Activated T-cell treated with anti-CD3 and anti-CD28 coated beads for 1 hour (primary cell): ENCODE measurements at regions not wholly inside any gene's neighbourhood (a gene's known extent, or its start where the extent isn't known, plus 50 kb on each side); places are given as distances from the start of the nearest gene placed in this dataset.
A peak's percentile ranks its signal among the peaks of the same experiment; 100 is the strongest.
"Not testable (repeated sequence)": the region's sequence is repeated elsewhere in the genome, so short reads cannot be mapped to it uniquely, and the experiment has no call there.

Source experiments
- DNase-seq: peaks from one replicate; pipeline ENCODE4 v3.0.0-alpha.2; 2020; ENCODE audit warnings: low read depth

GRCh38 chr21:5133824-5134223, 5387.6 kb upstream of the TPTE start:
- DNase-seq: not testable (repeated sequence)

DNA sequence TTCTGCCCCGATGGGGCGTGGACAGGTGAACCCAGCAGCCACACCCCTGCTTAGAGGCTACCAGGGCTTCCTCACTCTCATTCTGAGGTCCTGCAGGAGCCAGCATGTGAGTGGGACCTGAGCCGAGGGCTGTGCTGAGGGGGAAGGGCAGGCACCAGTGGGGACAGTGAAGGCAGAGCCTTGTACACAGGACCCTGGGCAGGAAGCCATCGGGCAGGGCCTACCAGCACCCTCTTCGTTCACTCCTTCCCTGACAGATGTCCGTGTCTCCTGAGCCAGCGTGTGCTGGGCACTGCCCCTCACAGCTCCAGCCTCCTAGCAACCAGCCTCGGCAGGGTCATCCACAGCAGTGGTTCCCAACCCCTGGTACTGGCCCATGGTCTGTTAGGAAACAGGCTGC, 5385.0 kb upstream of the TPTE start:
- DNase-seq: not testable (repeated sequence)

DNA sequence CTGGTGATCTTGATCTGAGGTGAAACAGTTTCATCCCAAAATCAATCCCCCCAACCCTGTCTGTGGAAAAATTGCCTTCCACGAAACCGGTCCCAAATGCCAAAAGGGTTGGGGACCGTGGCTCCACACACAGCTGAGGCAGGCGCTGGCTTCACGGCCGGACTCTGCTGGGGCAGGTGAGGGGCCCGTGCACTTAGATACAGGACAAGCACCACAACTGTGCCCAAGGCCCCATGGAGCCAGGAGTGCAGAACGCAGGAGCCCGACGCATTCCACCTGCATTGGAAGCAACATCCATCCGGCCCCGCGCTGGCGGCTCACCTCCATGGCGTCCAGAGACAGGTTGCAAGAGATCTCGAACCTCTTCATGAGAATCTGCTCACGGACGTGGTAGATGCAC, 5384.4 kb upstream of the TPTE start:
- DNase-seq: not testable (repeated sequence)

DNA sequence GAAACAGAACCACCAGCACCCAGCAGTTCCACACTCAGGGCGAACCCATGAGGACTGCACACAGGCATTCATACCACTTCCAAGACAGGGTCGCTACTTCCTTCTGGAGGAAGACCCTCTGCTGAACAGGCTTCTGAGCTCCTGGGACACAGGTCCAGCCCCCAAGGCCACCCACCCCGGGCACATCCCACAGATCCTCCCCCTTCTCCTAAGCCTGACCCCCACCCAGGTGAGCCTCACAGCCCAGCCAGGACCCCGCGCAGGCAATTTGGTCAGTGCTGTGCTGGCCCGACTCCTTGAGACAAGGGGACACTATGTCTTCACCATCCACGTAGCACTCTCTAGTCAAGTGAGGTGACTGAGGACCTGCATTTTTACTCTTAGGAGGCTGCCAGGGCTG, 5382.7 kb upstream of the TPTE start:
- not testable (repeated sequence) for DNase-seq

- not testable (repeated sequence) for DNase-seq
These were observed 5381.9 kb upstream of the TPTE start for GRCh38 chr21:5139528-5139927.

GRCh38 chr21:5143011-5143410, 5378.4 kb upstream of the TPTE start:
- not testable (repeated sequence) for DNase-seq

DNA sequence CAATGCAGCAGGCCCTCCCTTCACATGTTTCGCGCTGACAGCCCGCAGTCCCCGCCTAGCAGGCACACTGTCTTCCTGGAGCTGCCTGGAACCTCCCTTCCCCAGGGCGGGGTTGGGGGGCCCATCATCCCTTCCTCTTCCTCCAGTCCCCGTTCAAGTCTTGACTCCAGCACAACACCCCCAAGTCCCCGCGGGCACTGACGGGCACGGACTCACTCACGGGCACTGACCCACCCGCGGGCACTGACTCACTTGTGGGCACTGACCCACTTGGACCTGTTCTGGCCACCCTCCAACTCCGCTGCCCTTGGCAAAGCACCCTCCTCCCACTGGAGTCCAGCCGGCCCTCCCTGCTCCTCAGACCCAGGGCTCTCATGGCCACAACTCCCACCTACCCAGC, 5376.7 kb upstream of the TPTE start:
- DNase-seq: not testable (repeated sequence)

GRCh38 chr21:5147685-5148084, 5373.7 kb upstream of the TPTE start:
- not testable (repeated sequence) for DNase-seq

GRCh38 chr21:5149222-5149621, 5372.2 kb upstream of the TPTE start:
- not testable (repeated sequence) for DNase-seq

DNA sequence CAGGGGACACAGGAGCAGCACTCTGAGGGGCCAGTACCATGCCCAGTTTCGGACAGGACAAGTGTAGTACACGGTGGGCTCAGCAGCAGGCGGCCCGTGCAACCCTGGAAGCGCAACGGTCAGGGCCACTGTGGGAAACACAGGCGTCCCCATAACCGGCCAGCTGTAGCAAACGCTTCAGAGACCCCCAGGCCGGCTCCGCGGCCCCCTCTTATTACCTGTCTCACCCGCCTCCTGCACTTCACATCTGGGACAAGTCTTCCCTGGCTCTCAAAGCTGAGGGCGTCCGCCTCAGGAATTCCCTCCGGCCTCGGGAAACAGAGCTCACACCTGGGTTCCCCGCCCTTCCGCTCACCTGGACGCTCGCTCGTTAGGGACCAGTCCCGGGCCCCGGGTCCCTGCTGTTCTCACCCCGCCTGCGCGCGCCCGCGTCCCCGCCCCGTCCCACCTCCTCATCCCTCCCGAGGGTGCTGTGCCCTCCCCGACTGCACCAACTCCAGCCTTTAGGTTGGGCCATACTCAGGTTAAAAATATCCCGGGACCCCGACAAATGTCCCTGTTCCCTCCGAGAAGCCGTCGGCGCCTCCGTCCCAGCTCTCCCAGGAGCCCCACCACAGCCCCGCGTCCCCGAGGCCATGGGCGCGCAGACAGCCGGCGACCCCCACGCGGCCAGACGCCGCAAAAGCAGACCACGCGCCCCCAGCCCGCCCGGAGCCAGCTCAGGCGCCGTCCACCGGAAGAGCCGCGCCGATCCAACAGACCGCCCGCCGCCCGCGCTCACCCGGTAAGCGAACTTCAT, 5367.3 kb upstream of the TPTE start:
- DNase-seq: not testable (repeated sequence)

- peak; percentile 74 for DNase-seq
These were observed 5366.8 kb upstream of the TPTE start for GRCh38 chr21:5154641-5154982.

GRCh38 chr21:5162693-5163574, 5358.4 kb upstream of the TPTE start:
- DNase-seq: not testable (repeated sequence)

DNA sequence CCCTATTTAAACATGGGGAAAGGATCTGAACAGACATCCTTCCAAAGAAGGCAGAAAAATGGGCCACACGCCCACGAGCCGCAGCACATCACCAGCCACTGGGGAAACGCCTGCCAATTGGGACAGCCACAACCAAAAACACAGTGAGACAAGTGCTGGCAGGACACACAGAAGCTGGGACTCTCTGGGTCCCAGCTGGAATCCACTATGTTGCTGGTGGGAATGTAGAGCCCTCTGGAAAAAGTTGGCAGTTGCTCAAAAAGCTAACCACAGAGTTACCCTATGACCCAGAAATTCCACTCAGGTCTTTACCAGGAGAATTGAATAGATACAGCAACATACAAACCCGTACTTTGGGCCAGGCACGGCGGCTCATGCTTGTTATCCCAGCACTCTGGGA, 5355.6 kb upstream of the TPTE start:
- not testable (repeated sequence) for DNase-seq
